Esophagus squamous epithelium (tissue), 5 donors: ENCODE measurements at regions not wholly inside any gene's neighbourhood (a gene's known extent, or its start where the extent isn't known, plus 50 kb on each side); places are given as distances from the start of the nearest gene placed in this dataset.

ENCODE experiments used
- DNase-seq: peaks from one replicate; lab custom pipeline; 2025; lab: John Stamatoyannopoulos, UW
- H3K27ac ChIP-seq, 4 donors: fragments of 200-600 bp; sonication (generic); one replicate each; pipeline ENCODE4 v1.5.1; 2016 to 2019; ENCODE audit warnings: mild to moderate bottlenecking in 1 of 4
- H3K27me3 ChIP-seq, 4 donors: fragments of 200-600 bp; sonication (generic); 1 replicate in 3 of 4; 2 replicates in 1 of 4; pipeline versions ENCODE4 v1.5.1 to v1.6.0; 2017 to 2021; ENCODE audit warnings: antibody characterized with exemption in 1 of 4
- H3K36me3 ChIP-seq, 3 donors: fragments of 200-600 bp; sonication (generic); one replicate each; pipeline ENCODE4 v1.5.1; 2016 to 2019
- H3K4me1 ChIP-seq, 3 donors: fragments of 200-600 bp; sonication (generic); one replicate each; pipeline ENCODE4 v1.5.1; 2017 to 2019
- H3K4me3 ChIP-seq, 4 donors: fragments of 200-600 bp; sonication (generic); 1 replicate in 3 of 4; 2 replicates in 1 of 4; pipeline ENCODE4 v1.5.1; 2016 to 2019; ENCODE audit warnings: mild to moderate bottlenecking in 2 of 4, moderate library complexity in 1 of 4
- H3K9me3 ChIP-seq, 3 donors: fragments of 200-600 bp; sonication (generic); one replicate each; pipeline ENCODE4 v1.5.1; 2016 to 2019
- CTCF ChIP-seq, 6 experiments: fragments of 450-650 bp in 4 of 6; fragments of 200-600 bp in 2 of 6; sonication (generic) in 2 of 6; IDR thresholded peaks; one replicate each; pipeline ENCODE4 v1.5.1; 2016 to 2019; ENCODE audit warnings: antibody characterized with exemption in 6 of 6, mild to moderate bottlenecking in 4 of 6, moderate library complexity in 4 of 6
- POLR2A ChIP-seq, 4 donors: fragments of 450-650 bp; IDR thresholded peaks; one replicate each; pipeline ENCODE4 v1.6.1; 2017; ENCODE audit warnings: antibody characterized with exemption in 4 of 4, mild to moderate bottlenecking in 4 of 4, moderate library complexity in 3 of 4
- WGBS, 2 donors: methylation state at CpG; one replicate each; pipeline ENCODE4 v1.1.5; 2018; 5-methylcytosine and 5-hydroxymethylcytosine counted together
- intact Hi-C: fragments of 100-400 bp; cut with DNase I; formaldehyde crosslinking; loops from one replicate; pipeline ENCODE4 v1.15.0; 2022
- donor health status: DM: yes; HTN: yes; CAD: no.

- no peaks in the 10 kb centered on the region for H3K4me1 ChIP-seq
- H3K4me3 ChIP-seq = no peak overlapping the region
- intact Hi-C loops = no loop called here
- H3K36me3 ChIP-seq = no peaks in the 10 kb centered on the region
- H3K9me3 ChIP-seq = no peaks in the 10 kb centered on the region
- WGBS, 2 donors = 82 to 90% methylated on average over 3 of the region's 3 CpGs
- H3K27me3 ChIP-seq = no peaks in the 10 kb centered on the region
- DNase-seq = no peak
- TF ChIP-seq CTCF (IDR thresholded peaks at IDR 0.05) (no peak), POLR2A (IDR thresholded peaks at IDR 0.05) (no peak)
- H3K27ac ChIP-seq = no peak overlapping the region
Observed at GRCh38 chr2:23314687-23315086, 70.3 kb upstream of the KLHL29 start.

- 67 to 74% methylated on average over 8 of the region's 8 CpGs for WGBS, 2 donors
- TF ChIP-seq POLR2A (IDR thresholded peaks at IDR 0.05) = no peak
- Histone ChIP-seq H3K9me3 (no peaks in the 10 kb centered on the region), H3K36me3 (no peaks in the 10 kb centered on the region), H3K27ac (no peak overlapping the region), H3K4me1 (no peaks in the 10 kb centered on the region), H3K27me3 (peaks cover 0 to 7% (median 0%) of the 10 kb centered on the region in 4 donors), H3K4me3 (no peak overlapping the region)
- intact Hi-C loops = no loop called here
- no peak for DNase-seq
Observed at GRCh38 chr2:23320058-23320457, 64.9 kb upstream of the KLHL29 start.

- no peak for DNase-seq
- intact Hi-C loops = no loop called here
- TF ChIP-seq POLR2A (IDR thresholded peaks at IDR 0.05) = no peak
- TF ChIP-seq CTCF (IDR thresholded peaks at IDR 0.05) = no peak
- H3K27ac ChIP-seq = no peak overlapping the region
- peaks cover 0 to 7% (median 0%) of the 10 kb centered on the region in 4 donors for H3K27me3 ChIP-seq
- H3K9me3 ChIP-seq = no peaks in the 10 kb centered on the region
- no peaks in the 10 kb centered on the region for H3K36me3 ChIP-seq
- no peaks in the 10 kb centered on the region for H3K4me1 ChIP-seq
- 87 to 92% methylated on average over 5 of the region's 5 CpGs for WGBS, 2 donors
- H3K4me3 ChIP-seq = no peak overlapping the region
Observed at GRCh38 chr2:23321751-23322150, 63.2 kb upstream of the KLHL29 start.

GRCh38 chr2:23322567-23323197, 62.3 kb upstream of the KLHL29 start:
- intact Hi-C loops = no loop called here
- Histone ChIP-seq H3K9me3 (no peaks in the 10 kb centered on the region), H3K27me3 (peaks cover 0 to 7% (median 0%) of the 10 kb centered on the region in 4 donors), H3K36me3 (no peaks in the 10 kb centered on the region), H3K27ac (no peak overlapping the region), H3K4me3 (no peak overlapping the region), H3K4me1 (no peaks in the 10 kb centered on the region)
- 50 to 66% methylated on average over 7 of the region's 7 CpGs for WGBS, 2 donors
- TF ChIP-seq POLR2A (IDR thresholded peaks at IDR 0.05) (no peak), CTCF (IDR thresholded peaks at IDR 0.05) (no peak)
- no peak for DNase-seq

- WGBS, 2 donors = 64 to 76% methylated on average over 18 to 19 of the region's 19 CpGs
- no peaks in the 10 kb centered on the region for H3K36me3 ChIP-seq
- no peak for DNase-seq
- TF ChIP-seq CTCF (IDR thresholded peaks at IDR 0.05) = no peak
- TF ChIP-seq POLR2A (IDR thresholded peaks at IDR 0.05) = no peak
- no peaks in the 10 kb centered on the region for H3K9me3 ChIP-seq
- peaks cover 0 to 7% (median 0%) of the 10 kb centered on the region in 4 donors for H3K27me3 ChIP-seq
- no peak overlapping the region for H3K4me3 ChIP-seq
- intact Hi-C loops = no loop called here
- no peaks in the 10 kb centered on the region for H3K4me1 ChIP-seq
- H3K27ac ChIP-seq = no peak overlapping the region
Observed at GRCh38 chr2:23323198-23323916, 61.6 kb upstream of the KLHL29 start.
